H9 (cell line): ENCODE measurements at regions not wholly inside any gene's neighbourhood (a gene's known extent, or its start where the extent isn't known, plus 50 kb on each side); places are given as distances from the start of the nearest gene placed in this dataset.

Experiments used
- DNase-seq: peaks from one replicate; pipeline ENCODE4 v3.0.0-alpha.2; 2017
- H2AFZ ChIP-seq: one replicate; pipeline ENCODE4 v1.6.1; 2013; ENCODE audit warnings: mild to moderate bottlenecking, low read length, control low read depth, moderate library complexity
- H2AK5ac ChIP-seq: 2 replicates; pipeline ENCODE4 v1.6.1; 2013; ENCODE audit warnings: low read length, control low read depth, mixed read lengths; ENCODE audit not compliant: insufficient read length
- H2BK120ac ChIP-seq: one replicate; pipeline ENCODE4 v1.6.1; 2013; ENCODE audit warnings: low read depth, mild to moderate bottlenecking, low read length, control low read depth, inconsistent platforms; ENCODE audit not compliant: poor library complexity, severe bottlenecking
- H2BK12ac ChIP-seq: 2 replicates; pipeline ENCODE4 v1.6.1; 2013; ENCODE audit warnings: low read length, control low read depth, mixed read lengths, low read depth; ENCODE audit not compliant: insufficient read length
- H2BK15ac ChIP-seq: 2 replicates; pipeline ENCODE4 v1.6.1; 2013; ENCODE audit warnings: low read depth, low read length, control low read depth
- H2BK20ac ChIP-seq: one replicate; pipeline ENCODE4 v1.6.1; 2013; ENCODE audit warnings: low read depth, mild to moderate bottlenecking, low read length, control low read depth, inconsistent platforms; ENCODE audit not compliant: poor library complexity, severe bottlenecking
- H2BK5ac ChIP-seq: 2 replicates; pipeline ENCODE4 v1.6.1; 2013; ENCODE audit warnings: low read length, control low read depth, mixed read lengths; ENCODE audit not compliant: insufficient read length
- H3K14ac ChIP-seq: 2 replicates; pipeline ENCODE4 v1.6.1; 2013; ENCODE audit warnings: low read length, control low read depth; ENCODE audit not compliant: insufficient read depth
- H3K18ac ChIP-seq: 2 replicates; pipeline ENCODE4 v1.6.1; 2013; ENCODE audit warnings: low read depth, mild to moderate bottlenecking, mixed read lengths, low read length, control low read depth; ENCODE audit not compliant: insufficient read length
- H3K23ac ChIP-seq: 2 replicates; pipeline ENCODE4 v1.6.1; 2013; ENCODE audit warnings: low read length, control low read depth, mixed read lengths, low read depth; ENCODE audit not compliant: insufficient read length
- H3K23me2 ChIP-seq: 2 replicates; pipeline ENCODE4 v1.6.1; 2013; ENCODE audit warnings: low read depth, mild to moderate bottlenecking, mixed read lengths, low read length, control low read depth; ENCODE audit not compliant: insufficient read length, poor library complexity, severe bottlenecking
- H3K27ac ChIP-seq: 2 replicates; pipeline ENCODE4 v1.5.1; 2013; ENCODE audit warnings: low read length, control low read depth, mixed read lengths, low read depth; ENCODE audit not compliant: insufficient read length
- H3K27me3 ChIP-seq: 2 replicates; pipeline ENCODE4 v1.6.1; 2013; ENCODE audit warnings: low read length, control low read depth, inconsistent platforms; ENCODE audit not compliant: insufficient read depth
- H3K4ac ChIP-seq: 2 replicates; pipeline ENCODE4 v1.6.1; 2013; ENCODE audit warnings: low read depth, mild to moderate bottlenecking, control low read depth, inconsistent platforms, low read length, moderate library complexity
- H3K4me1 ChIP-seq: 2 replicates; pipeline ENCODE4 v1.6.1; 2013; ENCODE audit warnings: low read length, control low read depth, inconsistent platforms; ENCODE audit not compliant: insufficient read depth
- H3K4me2 ChIP-seq: 2 replicates; pipeline ENCODE4 v1.6.1; 2013; ENCODE audit warnings: low read length, control low read depth, mixed read lengths; ENCODE audit not compliant: insufficient read length, insufficient read depth
- H3K56ac ChIP-seq: 2 replicates; pipeline ENCODE4 v1.6.1; 2013; ENCODE audit warnings: low read depth, mild to moderate bottlenecking, mixed read lengths, low read length, control low read depth; ENCODE audit not compliant: insufficient read length
- H3K79me1 ChIP-seq: 2 replicates; pipeline ENCODE4 v1.6.1; 2013; ENCODE audit warnings: low read depth, mild to moderate bottlenecking, moderate library complexity, low read length, control low read depth, inconsistent platforms; ENCODE audit not compliant: insufficient read depth, poor library complexity, severe bottlenecking
- H3K79me2 ChIP-seq: 2 replicates; pipeline ENCODE4 v1.6.1; 2013; ENCODE audit warnings: low read length, control low read depth, inconsistent platforms; ENCODE audit not compliant: insufficient read depth
- H3K9ac ChIP-seq: 2 replicates; pipeline ENCODE4 v1.6.1; 2013; ENCODE audit warnings: low read length, control low read depth, mixed read lengths; ENCODE audit not compliant: insufficient read length; ENCODE audit errors: extremely low read depth
- H3K9me3 ChIP-seq: one replicate; pipeline ENCODE4 v1.6.1; 2013; ENCODE audit warnings: low read depth, low read length, inconsistent platforms; ENCODE audit not compliant: control insufficient read depth
- H3T11ph ChIP-seq: one replicate; pipeline ENCODE4 v1.6.1; 2013; ENCODE audit warnings: mild to moderate bottlenecking, low read length, control low read depth, inconsistent platforms
- H4K20me1 ChIP-seq: one replicate; pipeline ENCODE4 v1.6.1; 2013; ENCODE audit not compliant: control insufficient read depth, insufficient read length, insufficient read depth
- H4K5ac ChIP-seq: 2 replicates; pipeline ENCODE4 v1.6.1; 2013; ENCODE audit warnings: low read depth, mild to moderate bottlenecking, mixed read lengths, low read length, control low read depth; ENCODE audit not compliant: insufficient read length
- H4K8ac ChIP-seq: replicated peaks from 2 replicates; pipeline ENCODE4 v1.6.1; 2013; ENCODE audit warnings: low read length, control low read depth, mixed read lengths, low read depth; ENCODE audit not compliant: insufficient read length
- H4K91ac ChIP-seq: 2 replicates; pipeline ENCODE4 v1.6.1; 2013; ENCODE audit warnings: low read depth, mild to moderate bottlenecking, moderate library complexity, mixed read lengths, low read length, control low read depth; ENCODE audit not compliant: insufficient read length
- H3K27ac Mint-ChIP-seq, 3 experiments: 2 replicates in 2 of 3; 3 replicates in 1 of 3; pipeline ENCODE4 v1.8.0; 2020 to 2021; ENCODE audit warnings: mixed read lengths in 3 of 3, mild to moderate bottlenecking in 1 of 3, moderate library complexity in 1 of 3
- H3K27me3 Mint-ChIP-seq: 2 replicates; pipeline ENCODE4 v1.8.0; 2021; ENCODE audit warnings: low read depth, mild to moderate bottlenecking, moderate library complexity, mixed read lengths
- H3K36me3 Mint-ChIP-seq, 3 experiments: 2 replicates in 2 of 3; 3 replicates in 1 of 3; pipeline ENCODE4 v1.8.0; 2020 to 2021; ENCODE audit warnings: low read depth in 3 of 3, mixed read lengths in 3 of 3; ENCODE audit not compliant: insufficient read depth in 1 of 3
- H3K4me1 Mint-ChIP-seq, 2 experiments: 2 replicates each; pipeline ENCODE4 v1.8.0; 2020; ENCODE audit warnings: mixed read lengths in 2 of 2
- H3K4me3 Mint-ChIP-seq, 2 experiments: 2 replicates in 1 of 2; 3 replicates in 1 of 2; pipeline ENCODE4 v1.8.0; 2020 to 2021; ENCODE audit warnings: mild to moderate bottlenecking in 2 of 2, mixed read lengths in 2 of 2, moderate library complexity in 1 of 2
- H3K9me3 Mint-ChIP-seq, 2 experiments: 2 replicates in 1 of 2; 3 replicates in 1 of 2; pipeline ENCODE4 v1.8.0; 2020; ENCODE audit warnings: mild to moderate bottlenecking in 2 of 2, mixed read lengths in 2 of 2, moderate library complexity in 1 of 2
- WGBS: extraction: QIAGEN DNeasy Blood & Tissue Kit; methylation state at CpG from one replicate; pipeline ENCODE4 v1.1.7; 2013; ENCODE audit warnings: missing lambda C conversion rate, low lambda C conversion rate, mixed read lengths; ENCODE audit not compliant: insufficient read length; ENCODE audit errors: extremely low coverage; 5-methylcytosine and 5-hydroxymethylcytosine counted together
- TF ChIP-seq, protein P1 (sequence below): fragments of 200-600 bp; sonication (generic); conservative IDR thresholded peaks from 3 replicates; pipeline ENCODE4 v1.8.0; 2021; ENCODE audit warnings: antibody characterized with exemption, mild to moderate bottlenecking

DNA sequence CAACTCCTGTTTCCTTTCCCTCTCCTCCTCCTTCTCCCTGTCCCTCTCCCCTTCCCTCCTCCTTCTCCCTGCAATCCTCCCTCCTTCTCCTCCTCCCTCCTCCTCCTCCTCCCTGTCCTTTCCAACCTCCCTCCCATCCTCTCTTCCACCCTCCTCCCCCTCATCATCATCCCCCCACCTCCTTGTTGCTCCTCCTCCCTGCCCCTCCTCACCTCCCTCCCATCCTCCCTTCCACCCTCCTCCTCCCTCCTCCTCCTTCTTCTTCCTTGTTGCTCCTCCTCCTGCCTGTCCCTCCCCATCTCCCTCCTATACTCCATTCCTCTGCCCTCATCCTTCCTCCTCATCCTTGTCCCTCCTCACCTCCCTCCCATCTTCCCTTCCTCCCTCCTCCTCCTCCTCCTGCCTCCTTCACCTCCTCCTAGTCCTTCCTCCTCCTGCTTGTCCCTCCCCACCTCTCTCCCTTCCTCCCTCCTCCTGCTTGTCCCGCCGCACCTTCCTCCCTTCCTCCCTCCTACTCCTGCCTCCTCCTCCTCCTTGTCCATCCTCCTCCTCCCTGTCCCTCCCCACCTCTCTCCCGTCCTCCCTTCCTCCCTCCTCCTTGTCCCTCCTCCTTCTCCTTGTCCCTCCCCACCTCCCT, 222.5 kb downstream of the IRF8 start:
- Histone ChIP-seq H3K18ac (no peak overlapping the region), H3K9ac (no peak overlapping the region), H3K79me1 (no peaks in the 10 kb centered on the region), H3K4ac (no peak overlapping the region), H4K91ac (no peak overlapping the region), H3K4me1 (no peaks in the 10 kb centered on the region; the same call in 1 of the 2 replicates), H3K9me3 (no peaks in the 10 kb centered on the region), H2BK120ac (no peak overlapping the region), H3T11ph (no peak overlapping the region), H3K27me3 (no peaks in the 10 kb centered on the region), H2BK15ac (no peak overlapping the region), H4K20me1 (peaks cover 5% of the 10 kb centered on the region), H3K79me2 (no peaks in the 10 kb centered on the region), H2AK5ac (no peak overlapping the region), H3K56ac (no peak overlapping the region), H2BK20ac (no peak overlapping the region), H3K23me2 (no peaks in the 10 kb centered on the region), H2AFZ (no peak overlapping the region), H3K4me2 (no peak overlapping the region), H3K14ac (no peak overlapping the region), H2BK5ac (no peak overlapping the region), H3K23ac (no peak overlapping the region), H2BK12ac (no peak overlapping the region), H4K5ac (no peak overlapping the region), H3K27ac (no peak overlapping the region), H4K8ac (no peak overlapping the region)
- H3K27me3 Mint-ChIP-seq, result peaks cover 20% of the 10 kb centered on the region
- no peaks in the 10 kb centered on the region for H3K9me3 Mint-ChIP-seq
- no peaks in the 10 kb centered on the region for H3K36me3 Mint-ChIP-seq
- no peak overlapping the region for H3K4me3 Mint-ChIP-seq
- DNase-seq, result no peak
- H3K27ac Mint-ChIP-seq, result no peak overlapping the region
- no CpG with 5 or more reads among the region's 3 CpGs for WGBS
- TF ChIP-seq, protein P1, sequence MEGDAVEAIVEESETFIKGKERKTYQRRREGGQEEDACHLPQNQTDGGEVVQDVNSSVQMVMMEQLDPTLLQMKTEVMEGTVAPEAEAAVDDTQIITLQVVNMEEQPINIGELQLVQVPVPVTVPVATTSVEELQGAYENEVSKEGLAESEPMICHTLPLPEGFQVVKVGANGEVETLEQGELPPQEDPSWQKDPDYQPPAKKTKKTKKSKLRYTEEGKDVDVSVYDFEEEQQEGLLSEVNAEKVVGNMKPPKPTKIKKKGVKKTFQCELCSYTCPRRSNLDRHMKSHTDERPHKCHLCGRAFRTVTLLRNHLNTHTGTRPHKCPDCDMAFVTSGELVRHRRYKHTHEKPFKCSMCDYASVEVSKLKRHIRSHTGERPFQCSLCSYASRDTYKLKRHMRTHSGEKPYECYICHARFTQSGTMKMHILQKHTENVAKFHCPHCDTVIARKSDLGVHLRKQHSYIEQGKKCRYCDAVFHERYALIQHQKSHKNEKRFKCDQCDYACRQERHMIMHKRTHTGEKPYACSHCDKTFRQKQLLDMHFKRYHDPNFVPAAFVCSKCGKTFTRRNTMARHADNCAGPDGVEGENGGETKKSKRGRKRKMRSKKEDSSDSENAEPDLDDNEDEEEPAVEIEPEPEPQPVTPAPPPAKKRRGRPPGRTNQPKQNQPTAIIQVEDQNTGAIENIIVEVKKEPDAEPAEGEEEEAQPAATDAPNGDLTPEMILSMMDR, result no peak
- peaks cover 4 to 8% of the 10 kb centered on the region in 2 experiments for H3K4me1 Mint-ChIP-seq
